ENCODE measurements at regions not wholly inside any gene's neighbourhood (a gene's known extent, or its start where the extent isn't known, plus 50 kb on each side); places are given as distances from the start of the nearest gene placed in this dataset.

DNA sequence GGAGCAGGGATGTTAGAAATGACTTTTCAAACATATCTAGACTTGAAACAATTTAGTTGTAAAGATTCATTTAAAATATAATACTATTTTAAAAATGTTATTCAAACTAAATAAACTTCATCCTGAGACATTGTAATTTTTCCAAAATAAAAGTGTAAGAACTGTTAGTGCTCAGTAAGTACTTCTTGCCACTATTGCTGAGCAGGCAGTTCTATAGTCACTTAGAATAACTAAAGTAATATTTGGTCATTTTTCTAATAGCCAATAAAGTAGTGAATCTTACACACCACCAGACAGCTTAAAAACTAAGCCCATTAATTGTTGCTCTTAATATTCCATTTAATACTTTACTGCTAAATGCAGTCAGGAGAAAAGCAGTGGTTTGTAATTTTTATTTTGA lies 1120.0 kb upstream of the CDH10 start:
- ChIA-PET CTCF (no interaction called here), POLR2A (no interaction called here)
- TF ChIP-seq BHLHE40 (IDR thresholded peaks at IDR 0.05; ENCODE audit: borderline replicate concordance) (no peak), ARNT (IDR thresholded peaks at IDR 0.05) (no peak)
- TF ChIP-seq, protein P1, sequence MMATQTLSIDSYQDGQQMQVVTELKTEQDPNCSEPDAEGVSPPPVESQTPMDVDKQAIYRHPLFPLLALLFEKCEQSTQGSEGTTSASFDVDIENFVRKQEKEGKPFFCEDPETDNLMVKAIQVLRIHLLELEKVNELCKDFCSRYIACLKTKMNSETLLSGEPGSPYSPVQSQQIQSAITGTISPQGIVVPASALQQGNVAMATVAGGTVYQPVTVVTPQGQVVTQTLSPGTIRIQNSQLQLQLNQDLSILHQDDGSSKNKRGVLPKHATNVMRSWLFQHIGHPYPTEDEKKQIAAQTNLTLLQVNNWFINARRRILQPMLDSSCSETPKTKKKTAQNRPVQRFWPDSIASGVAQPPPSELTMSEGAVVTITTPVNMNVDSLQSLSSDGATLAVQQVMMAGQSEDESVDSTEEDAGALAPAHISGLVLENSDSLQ (IDR thresholded peaks at IDR 0.05): no peak
- DNase-seq (ENCODE audit: extremely low spot score): no peak

DNA sequence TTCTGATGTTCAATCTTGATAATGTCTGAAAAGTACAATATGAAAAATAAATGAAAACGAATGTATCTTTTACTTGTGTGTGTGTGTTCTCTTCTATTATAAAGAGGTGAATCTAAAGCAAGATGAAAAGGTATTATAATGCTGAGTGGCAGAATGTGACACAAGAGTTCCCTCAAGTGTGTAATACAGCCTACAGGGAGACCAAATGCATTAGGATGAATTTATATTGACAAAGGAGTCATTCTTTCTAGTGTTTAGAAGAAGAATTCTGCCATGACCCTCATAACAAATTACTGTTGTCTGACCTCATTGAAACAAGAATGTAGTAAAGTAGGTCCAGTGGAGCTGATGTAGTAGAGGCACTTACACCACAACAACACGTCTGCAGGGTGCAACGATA lies 1119.0 kb upstream of the CDH10 start:
- ChIA-PET CTCF (no interaction called here), POLR2A (no interaction called here)
- TF ChIP-seq, protein P1 (IDR thresholded peaks at IDR 0.05): no peak
- TF ChIP-seq FOXM1 (IDR thresholded peaks at IDR 0.05; ENCODE audit: borderline replicate concordance) (no peak), TARDBP (IDR thresholded peaks at IDR 0.05) (no peak), SP1 (IDR thresholded peaks at IDR 0.05) (no peak), HDGF (IDR thresholded peaks at IDR 0.05; ENCODE audit: borderline replicate concordance) (no peak), SUZ12 (IDR thresholded peaks at IDR 0.05) (no peak), ELF4 (IDR thresholded peaks at IDR 0.05) (no peak), BHLHE40 (IDR thresholded peaks at IDR 0.05; ENCODE audit: borderline replicate concordance) (no peak), ARNT (IDR thresholded peaks at IDR 0.05) (no peak), CTBP1 (IDR thresholded peaks at IDR 0.05; ENCODE audit: borderline replicate concordance) (no peak), FOXA1 (IDR thresholded peaks at IDR 0.05) (no peak), FOXK2 (IDR thresholded peaks at IDR 0.05) (no peak), LEF1 (IDR thresholded peaks at IDR 0.05; ENCODE audit: borderline replicate concordance) (no peak), ZNF384 (IDR thresholded peaks at IDR 0.05) (no peak), NFRKB (IDR thresholded peaks at IDR 0.05) (no peak)
- DNase-seq (ENCODE audit: extremely low spot score): no peak

DNA sequence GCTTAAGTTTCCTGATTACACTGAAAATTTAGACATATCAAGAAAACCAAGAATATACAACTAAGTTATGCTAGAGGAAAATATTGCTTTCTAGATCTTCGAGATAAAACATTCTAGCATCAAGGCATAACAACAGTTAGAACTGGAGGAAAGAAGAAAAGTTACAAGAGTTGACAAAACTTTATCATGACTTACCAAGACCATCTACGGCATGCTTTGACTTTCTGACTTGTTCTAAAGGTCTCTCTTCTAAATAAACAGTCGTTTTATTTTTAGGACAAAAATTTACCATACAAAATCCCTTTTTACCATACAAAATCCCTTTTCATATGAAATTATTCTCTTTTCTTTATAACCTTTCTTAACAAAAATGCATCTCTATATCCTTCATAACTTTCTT lies 1110.1 kb upstream of the CDH10 start:
- ChIA-PET POLR2A (no interaction called here), CTCF (no interaction called here)
- TF ChIP-seq SP1 (IDR thresholded peaks at IDR 0.05) (no peak), LEF1 (IDR thresholded peaks at IDR 0.05; ENCODE audit: borderline replicate concordance) (no peak), FOXK2 (IDR thresholded peaks at IDR 0.05) (no peak), SUZ12 (IDR thresholded peaks at IDR 0.05) (no peak), ZNF384 (IDR thresholded peaks at IDR 0.05) (no peak), ELF4 (IDR thresholded peaks at IDR 0.05) (no peak), BHLHE40 (IDR thresholded peaks at IDR 0.05; ENCODE audit: borderline replicate concordance) (no peak), TARDBP (IDR thresholded peaks at IDR 0.05) (no peak), ARNT (IDR thresholded peaks at IDR 0.05) (no peak), HDGF (IDR thresholded peaks at IDR 0.05; ENCODE audit: borderline replicate concordance) (no peak), FOXA1 (IDR thresholded peaks at IDR 0.05) (no peak), CTBP1 (IDR thresholded peaks at IDR 0.05; ENCODE audit: borderline replicate concordance) (no peak), FOXM1 (IDR thresholded peaks at IDR 0.05; ENCODE audit: borderline replicate concordance) (no peak), NFRKB (IDR thresholded peaks at IDR 0.05) (no peak), L3MBTL2 (conservative IDR thresholded peaks at IDR 0.05) (no peak)
- TF ChIP-seq, protein P1 (IDR thresholded peaks at IDR 0.05): no peak
- DNase-seq (ENCODE audit: extremely low spot score): no peak

DNA sequence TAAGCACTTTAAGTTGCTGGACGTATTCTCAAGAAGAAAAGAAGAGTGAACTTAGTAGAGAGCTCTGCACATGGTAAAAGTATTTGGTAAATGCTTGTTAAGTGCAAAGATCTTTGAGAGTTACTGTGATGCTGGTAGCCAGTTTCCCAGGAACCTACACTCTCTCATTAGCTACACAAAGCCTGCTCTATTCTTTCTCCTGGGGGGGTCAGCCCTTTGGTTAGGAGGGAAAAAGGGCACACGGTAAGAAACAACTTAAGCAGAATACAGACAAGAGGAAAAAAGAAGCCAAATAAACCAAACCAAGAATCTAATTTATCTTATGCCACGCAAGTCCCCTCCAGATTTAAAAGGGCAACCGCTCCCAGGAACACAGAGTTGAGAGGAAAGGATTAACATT lies 1100.1 kb upstream of the CDH10 start:
- TF ChIP-seq ARNT (IDR thresholded peaks at IDR 0.05) (no peak), CTBP1 (IDR thresholded peaks at IDR 0.05; ENCODE audit: borderline replicate concordance) (no peak), HDGF (IDR thresholded peaks at IDR 0.05; ENCODE audit: borderline replicate concordance) (no peak), LEF1 (IDR thresholded peaks at IDR 0.05; ENCODE audit: borderline replicate concordance) (no peak), FOXK2 (IDR thresholded peaks at IDR 0.05) (no peak), SP1 (IDR thresholded peaks at IDR 0.05) (no peak), FOXM1 (IDR thresholded peaks at IDR 0.05; ENCODE audit: borderline replicate concordance) (no peak), SUZ12 (IDR thresholded peaks at IDR 0.05) (no peak), TARDBP (IDR thresholded peaks at IDR 0.05) (no peak), L3MBTL2 (conservative IDR thresholded peaks at IDR 0.05) (no peak), ZNF384 (IDR thresholded peaks at IDR 0.05) (no peak), FOXA1 (IDR thresholded peaks at IDR 0.05) (no peak), ELF4 (IDR thresholded peaks at IDR 0.05) (no peak), NFRKB (IDR thresholded peaks at IDR 0.05) (no peak)
- TF ChIP-seq, protein P1 (IDR thresholded peaks at IDR 0.05): no peak
- no peak for DNase-seq (ENCODE audit: extremely low spot score)
- POLR2A ChIA-PET: no interaction called here
- CTCF ChIA-PET: no interaction called here

DNA sequence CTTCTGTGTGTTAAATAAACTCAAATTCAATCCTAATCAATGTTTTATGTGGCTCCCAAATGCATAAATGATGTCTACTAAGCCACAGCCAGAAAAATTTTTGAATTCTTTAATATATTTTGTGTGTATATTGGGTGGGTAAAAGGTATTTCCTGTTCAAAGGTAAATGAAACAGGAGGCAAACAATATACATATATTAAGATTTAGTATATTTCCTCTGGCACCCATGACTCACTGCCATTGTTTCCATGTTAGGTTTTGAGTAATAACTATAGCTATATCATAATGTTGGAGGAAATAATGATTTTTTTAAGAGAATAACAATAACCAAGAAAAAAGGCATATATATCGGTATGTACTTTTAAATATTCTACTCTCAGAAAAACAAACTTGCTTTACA lies 1071.9 kb upstream of the CDH10 start:
- ChIA-PET POLR2A (no interaction called here), CTCF (no interaction called here)
- TF ChIP-seq SP1 (IDR thresholded peaks at IDR 0.05) (no peak), TARDBP (IDR thresholded peaks at IDR 0.05) (no peak), FOXK2 (IDR thresholded peaks at IDR 0.05) (no peak), ZNF384 (IDR thresholded peaks at IDR 0.05) (no peak), NFRKB (IDR thresholded peaks at IDR 0.05) (no peak), ELF4 (IDR thresholded peaks at IDR 0.05) (no peak), BHLHE40 (IDR thresholded peaks at IDR 0.05; ENCODE audit: borderline replicate concordance) (no peak), FOXM1 (IDR thresholded peaks at IDR 0.05; ENCODE audit: borderline replicate concordance) (no peak), FOXA1 (IDR thresholded peaks at IDR 0.05) (no peak), CTBP1 (IDR thresholded peaks at IDR 0.05; ENCODE audit: borderline replicate concordance) (no peak), HDGF (IDR thresholded peaks at IDR 0.05; ENCODE audit: borderline replicate concordance) (no peak)
- TF ChIP-seq, protein P1 (IDR thresholded peaks at IDR 0.05): no peak
- DNase-seq (ENCODE audit: extremely low spot score): no peak
